GM19372 (cell line): ENCODE measurements at regions not wholly inside any gene's neighbourhood (a gene's known extent, or its start where the extent isn't known, plus 50 kb on each side); places are given as distances from the start of the nearest gene placed in this dataset.
"Not testable (repeated sequence)": the region's sequence is repeated elsewhere in the genome, so short reads cannot be mapped to it uniquely, and the experiment has no call there.

ENCODE experiments used
- ATAC-seq: cut with Tn5 transposase; IDR thresholded peaks from one replicate; pipeline ENCODE4 v1.9.1; 2021; ENCODE audit warnings: mild to moderate bottlenecking, low read depth, moderate library complexity; ENCODE audit not compliant: unreplicated experiment

- no peak for ATAC-seq
Observed at GRCh38 chr5:116862632-116863455, 288.2 kb upstream of the SEMA6A start.

DNA sequence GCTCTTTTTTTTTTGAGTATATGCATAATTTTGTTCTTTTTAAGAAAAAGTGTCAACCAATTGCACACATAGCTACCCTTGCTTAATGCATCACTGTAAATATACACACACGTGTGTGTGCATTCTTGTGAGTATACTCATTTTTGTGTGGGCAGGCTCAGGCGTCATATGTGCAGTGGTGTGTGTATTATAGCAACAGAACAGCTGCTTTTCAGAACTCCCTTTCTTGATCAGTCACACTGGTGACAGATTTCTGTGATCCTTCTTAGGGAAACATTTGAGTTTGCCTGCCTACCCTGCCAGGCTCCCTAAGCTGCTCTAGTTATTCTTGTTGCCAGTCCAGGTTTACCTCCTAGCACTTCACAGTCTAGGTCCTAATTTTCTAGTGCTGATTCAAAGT lies 287.0 kb upstream of the SEMA6A start:
- no peak for ATAC-seq

DNA sequence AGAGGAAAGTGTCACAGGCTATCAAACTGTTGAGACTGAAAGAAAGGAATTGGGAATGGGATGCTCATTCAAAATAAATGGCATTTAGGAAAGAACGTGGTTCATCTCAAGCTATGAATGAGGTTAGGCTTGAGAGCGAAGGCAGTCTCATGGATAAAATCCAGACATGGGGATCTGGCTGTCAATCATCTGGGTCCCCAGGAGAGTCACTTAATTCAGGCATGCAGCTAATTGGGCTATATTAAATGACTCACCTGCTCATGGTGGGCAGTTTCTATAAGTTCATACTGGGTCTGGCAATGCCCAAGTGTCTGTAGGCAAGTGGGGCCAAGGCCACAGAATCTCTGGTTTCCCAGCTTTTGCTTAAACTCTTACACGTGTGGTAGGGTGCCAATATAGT lies 286.5 kb upstream of the SEMA6A start:
- ATAC-seq = no peak

GRCh38 chr5:116859666-116860320 lies 285.2 kb upstream of the SEMA6A start:
- ATAC-seq = no peak

DNA sequence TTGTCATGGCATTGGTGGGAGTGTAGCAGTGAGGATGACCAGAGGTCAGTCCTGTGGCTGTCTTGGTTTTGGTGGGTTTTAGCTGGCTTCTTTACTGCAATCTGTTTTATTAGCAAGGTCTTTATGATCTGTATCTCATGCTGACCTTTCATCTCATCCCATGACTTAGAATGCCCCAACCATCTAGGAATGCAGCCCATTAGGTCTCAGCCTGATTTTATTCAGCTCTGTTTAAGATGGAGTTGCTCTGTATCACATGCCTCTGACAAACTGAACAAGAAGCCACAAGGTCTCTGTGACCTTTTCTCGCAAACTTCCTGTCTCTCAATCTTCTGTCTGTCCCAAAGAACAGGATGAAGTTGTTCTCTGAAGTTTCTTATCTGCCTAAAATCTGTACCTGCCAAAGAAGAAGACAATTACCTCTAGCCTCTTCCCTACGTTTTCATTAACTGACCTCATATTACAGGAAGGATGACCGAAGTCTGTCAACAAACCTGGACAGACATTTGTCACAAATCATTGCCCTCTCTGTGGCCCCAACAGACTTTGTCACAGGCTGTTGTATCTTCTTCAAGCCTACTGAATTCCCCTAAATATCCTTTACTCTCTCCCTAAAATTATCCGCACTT lies 284.2 kb upstream of the SEMA6A start:
- ATAC-seq = no peak

DNA sequence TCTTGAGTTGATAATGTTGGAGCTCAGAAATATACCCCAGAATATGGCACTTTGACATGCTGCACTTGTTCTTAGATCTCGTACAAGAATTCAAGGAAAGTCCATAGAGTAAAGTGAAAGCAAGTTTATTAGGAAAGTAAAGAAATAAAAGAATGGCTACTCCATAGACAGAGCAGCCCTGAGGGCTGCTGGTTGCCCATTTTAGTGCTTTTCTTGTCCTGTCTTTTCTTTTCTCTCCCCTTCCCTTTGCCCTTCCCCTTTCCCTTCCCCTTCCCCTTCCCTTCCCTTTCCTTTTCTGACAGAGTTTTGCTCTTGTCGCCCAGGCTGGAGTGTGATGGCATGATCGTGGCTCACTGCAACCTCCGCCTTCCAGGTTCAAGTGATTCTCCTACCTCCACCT lies 283.4 kb upstream of the SEMA6A start:
- not testable (repeated sequence) for ATAC-seq

DNA sequence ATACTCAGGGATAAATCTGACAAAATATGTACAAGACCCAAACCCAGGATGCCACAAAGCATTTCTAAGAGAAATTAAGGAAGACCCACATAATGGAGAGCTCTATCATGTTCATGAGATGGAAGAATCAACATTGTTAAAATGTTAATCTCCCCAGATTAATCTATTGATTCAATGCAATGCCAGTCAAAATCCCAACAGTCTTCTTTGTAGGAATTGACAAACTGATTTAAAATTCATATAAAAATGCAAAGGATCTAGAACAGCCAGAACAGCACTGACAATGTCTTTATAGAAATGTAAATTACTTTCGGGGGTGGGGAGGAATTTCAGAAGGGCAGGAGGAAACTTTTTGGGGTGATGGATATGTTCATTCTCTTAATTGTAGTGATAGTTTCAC lies 281.6 kb upstream of the SEMA6A start:
- no peak for ATAC-seq

DNA sequence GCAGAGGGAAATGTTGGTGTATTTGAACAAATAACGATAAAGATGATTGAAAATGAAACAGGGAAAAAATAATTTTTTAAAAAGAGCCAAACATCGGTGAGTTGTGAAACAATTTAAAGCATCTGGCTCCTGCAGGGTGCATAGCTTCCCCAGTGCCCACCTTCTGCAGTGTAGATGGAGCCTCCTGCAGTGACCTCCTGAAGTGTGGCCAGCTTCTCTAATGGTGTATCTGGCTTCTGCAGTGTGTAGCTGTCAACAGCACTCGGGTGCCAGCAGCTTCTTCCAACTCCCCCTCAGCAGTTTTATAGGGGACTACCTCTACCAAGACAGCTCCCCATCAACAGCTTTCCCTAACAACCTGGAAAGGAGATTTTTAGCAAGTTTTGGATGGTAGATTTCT lies 279.4 kb upstream of the SEMA6A start:
- ATAC-seq = no peak

DNA sequence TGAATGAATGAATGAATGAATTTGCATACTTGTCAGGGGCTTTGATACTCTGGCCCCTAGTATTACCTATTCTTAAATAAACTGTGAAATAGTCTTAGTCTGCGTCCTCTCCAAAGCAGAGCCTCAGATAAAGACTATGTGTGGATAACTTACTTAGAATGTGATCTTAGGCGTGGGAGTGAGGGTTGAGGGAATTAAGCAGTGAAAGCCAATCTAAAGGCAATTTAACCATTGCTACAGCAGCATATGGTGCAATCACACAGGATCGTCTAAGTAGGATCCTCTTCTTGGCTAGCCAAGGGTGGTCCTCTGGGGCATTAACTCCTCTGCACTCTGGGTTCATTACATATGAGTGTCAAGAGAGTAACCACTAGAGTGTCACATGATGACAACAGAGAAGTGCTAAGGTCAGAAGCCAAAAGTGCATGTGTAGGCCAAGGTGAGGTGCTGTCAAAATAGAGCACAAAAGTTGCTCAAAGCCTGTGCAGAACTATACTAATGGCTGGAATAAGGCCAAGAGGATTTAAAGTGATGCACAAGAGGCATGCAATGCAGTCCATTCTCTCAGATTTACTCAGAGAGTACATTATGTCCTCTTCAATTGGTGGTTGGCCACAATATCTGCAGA lies 274.4 kb upstream of the SEMA6A start:
- ATAC-seq = no peak

DNA sequence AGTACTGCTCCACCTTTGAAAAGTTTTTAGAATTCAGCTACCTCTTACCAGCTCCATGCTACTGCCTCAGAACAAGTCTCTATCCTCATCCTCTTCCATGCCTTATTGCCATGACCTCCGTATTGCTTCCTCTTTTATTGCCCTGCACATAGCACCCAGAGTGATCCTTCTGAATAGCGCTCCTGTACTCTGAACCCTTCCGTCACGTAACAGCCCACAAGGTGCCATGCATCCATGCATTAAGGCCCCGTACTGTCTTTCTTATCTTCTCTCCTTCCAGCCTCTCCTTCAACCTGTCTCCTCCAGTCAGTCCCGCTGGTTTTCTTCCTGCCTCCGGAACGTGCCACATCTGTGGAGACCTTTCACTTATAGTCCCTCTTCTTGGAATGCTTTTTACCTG lies 273.3 kb upstream of the SEMA6A start:
- ATAC-seq = no peak

DNA sequence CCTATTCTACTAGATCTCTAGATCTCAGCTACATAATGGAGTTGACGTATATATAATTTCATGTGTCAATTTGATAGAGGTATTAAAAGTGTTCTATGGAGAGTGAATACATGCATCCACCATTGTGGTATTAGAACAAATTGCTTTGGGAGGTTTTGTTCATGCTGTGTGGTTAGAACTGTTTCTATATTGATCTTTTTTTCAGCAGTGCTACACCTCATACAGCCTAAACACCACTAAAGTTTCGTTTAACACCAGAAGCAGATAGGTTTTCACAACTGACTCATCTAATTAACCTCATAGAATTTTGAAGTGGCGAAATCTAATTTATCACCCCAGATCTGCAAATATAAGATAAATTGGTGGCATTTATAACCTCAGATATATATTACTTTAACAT lies 269.4 kb upstream of the SEMA6A start:
- ATAC-seq = no peak

DNA sequence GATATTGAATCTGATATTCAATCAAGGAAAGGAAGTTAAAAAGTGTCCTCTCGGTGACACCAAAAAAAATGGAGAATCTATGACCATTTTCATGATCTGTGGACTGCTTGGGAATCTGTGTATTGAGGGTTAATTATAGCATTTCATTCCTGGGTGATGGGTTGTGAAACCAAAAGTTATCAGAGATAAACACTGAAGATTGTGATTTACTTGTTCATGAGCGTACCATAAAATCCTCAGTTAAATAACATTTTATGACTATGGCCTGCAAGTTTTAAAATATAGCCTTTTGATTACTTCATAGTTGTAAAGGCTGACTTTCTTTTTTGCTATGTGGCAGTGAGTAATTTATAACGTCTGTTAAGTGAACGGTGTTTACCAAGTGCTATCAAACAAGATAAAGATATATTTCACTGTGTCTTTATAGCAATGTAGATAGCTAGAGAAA lies 267.9 kb upstream of the SEMA6A start:
- no peak for ATAC-seq

DNA sequence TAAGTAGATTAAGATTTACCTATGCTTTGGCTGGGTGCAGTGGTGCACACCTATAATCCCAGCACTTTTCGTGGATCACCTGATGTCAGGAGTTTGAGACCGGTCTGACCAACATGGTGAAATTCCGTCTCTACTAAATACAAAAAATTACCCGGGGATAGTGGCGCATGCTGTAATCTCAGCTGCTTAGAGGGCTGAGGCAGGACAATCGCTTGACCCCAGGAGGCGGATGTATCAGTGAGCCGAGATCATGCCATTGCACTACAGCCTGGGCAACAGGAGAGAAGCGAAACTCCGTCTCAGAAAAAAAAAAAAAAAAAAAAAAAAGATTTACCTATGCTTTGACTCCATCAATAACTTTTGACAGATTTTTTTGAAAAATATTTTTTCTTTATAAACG lies 267.1 kb upstream of the SEMA6A start:
- no peak for ATAC-seq

DNA sequence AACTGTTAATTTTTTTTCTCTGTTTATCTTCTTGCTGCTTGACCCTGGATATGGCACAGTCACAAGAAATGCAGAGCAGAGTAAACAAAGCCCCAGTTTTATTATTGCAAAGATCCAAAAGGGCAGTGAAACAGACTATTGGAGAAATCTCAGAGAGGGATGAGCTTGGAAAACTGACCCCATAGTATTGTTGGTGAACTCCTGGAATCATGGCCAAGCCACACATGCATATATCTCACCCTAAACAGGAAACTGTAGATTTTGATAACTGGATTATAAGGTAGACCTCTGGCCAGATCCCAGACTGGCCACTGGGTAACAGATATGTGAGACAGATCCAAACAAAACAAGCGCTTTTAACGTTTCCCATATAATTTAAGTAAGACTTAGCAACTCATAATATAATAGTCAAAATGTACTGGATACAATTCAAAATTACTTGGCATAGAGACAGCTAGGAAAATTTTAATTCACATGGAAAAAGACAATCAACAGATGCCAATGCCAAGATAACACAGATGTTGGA lies 263.5 kb upstream of the SEMA6A start:
- ATAC-seq = no peak

DNA sequence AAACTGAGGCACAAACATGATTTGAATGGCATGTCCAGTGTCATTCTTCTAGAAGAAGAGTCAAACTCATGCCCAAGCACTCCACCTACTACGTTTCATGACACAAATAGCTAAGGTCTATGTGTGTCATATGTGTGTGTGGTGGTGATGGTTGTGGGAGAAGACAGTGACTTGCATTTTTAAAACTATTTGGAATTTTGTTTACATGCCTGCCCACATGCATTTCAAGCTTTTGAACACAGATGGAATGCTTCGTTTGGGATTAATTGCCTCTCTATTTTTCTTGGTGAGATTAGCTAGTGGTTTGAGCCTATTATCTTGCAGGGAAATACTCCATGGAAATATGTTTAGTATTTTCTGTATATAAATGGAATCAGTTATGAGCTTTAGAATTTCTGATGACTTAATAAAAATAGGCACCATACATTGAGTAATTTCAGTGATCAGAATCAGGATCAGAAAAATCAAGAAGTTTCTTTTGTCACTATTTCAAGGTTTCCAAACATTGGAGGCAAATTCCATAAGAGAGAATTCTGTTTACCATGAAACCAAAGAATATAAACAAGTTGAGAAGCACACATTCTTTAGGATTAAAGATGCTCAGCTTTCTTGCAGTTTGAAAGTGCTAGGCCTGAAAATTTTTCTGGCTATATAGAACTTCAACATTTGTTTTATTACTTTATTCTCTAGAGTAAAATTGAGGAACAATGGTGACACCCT lies 260.3 kb upstream of the SEMA6A start:
- no peak for ATAC-seq

DNA sequence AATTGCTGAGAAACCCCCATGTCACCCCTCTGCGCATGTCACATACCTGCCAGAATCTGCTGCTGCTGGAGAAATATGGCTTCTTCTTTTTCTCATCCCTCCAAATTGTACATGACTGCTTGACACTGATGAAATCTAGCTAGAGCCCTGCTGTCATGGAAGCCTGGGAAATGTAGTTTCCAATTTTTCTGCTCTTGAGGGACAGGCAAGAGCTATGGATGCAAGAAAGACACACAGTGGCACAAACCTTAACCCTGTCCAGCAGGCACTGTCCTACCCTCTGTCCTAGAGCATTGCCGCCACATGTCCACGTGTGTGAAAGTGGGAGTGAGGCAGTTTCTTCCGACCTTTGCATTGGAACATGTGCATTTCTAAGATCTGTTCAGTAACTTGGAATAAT lies 255.5 kb upstream of the SEMA6A start:
- no peak for ATAC-seq

DNA sequence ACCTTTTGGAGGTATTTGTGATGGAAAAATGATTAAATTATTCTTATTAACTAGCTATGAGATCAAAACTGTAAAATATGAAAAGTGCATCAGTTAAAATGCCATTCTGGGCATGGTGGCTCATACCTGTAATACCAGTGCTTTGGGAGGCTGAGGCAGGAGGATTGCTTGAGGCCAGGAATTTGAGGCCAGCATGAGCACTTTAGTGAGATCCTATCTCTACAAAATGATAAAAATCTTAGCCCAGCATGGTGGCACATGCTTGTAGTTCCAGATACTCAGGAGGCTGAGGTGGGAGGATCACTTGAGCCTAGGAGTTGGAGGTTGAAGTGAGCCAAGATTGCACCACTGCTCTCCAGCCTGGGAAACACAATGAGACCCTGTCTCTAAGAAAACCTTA lies 252.5 kb upstream of the SEMA6A start:
- no peak for ATAC-seq

DNA sequence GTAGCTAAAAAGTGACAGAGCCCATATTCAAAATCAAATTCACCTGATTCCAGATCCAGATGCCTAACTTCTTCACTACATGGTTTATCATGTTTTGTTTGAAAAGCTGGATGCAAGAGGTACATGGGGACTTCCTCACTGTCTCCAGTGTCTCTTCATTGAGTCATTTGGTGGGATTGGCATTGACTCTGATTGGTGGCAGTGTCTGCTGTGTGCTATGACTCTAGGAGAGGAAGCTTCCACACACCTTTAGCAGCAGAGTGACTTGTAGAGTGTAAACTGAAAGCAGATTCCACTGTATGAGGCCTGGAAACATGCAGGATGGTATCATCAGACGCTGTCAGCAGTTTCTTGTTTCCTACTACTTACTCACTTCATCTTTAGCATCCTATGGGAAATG lies 250.9 kb upstream of the SEMA6A start:
- ATAC-seq = no peak

DNA sequence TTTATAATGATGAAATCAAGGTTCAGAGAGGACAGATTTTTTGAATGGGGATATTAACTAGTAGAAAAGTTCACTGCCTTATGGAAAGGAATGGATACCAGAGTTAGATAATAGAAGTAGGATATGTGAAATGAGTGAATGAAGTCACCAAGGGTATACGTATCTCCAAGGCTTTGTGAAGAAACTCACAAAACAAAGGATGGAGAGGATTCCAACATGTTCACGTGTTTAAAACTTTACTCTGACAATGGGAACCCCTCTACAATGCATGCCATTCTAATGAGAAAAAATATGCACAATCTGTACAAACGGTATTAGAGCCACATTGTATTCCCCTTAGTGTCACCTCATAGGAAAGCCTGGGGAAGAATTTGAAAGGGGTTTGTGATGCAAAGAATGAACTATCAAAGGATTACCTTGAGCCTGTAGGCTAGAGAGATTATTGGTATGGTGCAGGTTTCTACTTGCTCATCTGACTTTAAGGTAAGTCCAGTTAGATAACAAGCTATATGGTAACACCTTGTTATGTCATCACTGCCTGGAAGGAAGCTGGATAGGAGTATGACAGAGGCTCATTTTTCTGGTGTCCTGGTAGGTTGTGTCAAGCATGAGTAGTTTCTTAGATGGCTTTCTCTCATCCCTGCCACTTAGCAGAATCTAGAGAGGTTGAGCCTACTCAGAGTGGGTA lies 250.3 kb upstream of the SEMA6A start:
- no peak for ATAC-seq
